GM23338 (cell line): ENCODE measurements at regions not wholly inside any gene's neighbourhood (a gene's known extent, or its start where the extent isn't known, plus 50 kb on each side); places are given as distances from the start of the nearest gene placed in this dataset.

ENCODE experiments used
- ATAC-seq: fragments of 200-7000 bp; cut with Tn5 transposase; 3 replicates; pipeline ENCODE4 v1.9.1; 2020
- DNase-seq: peaks from one replicate; pipeline ENCODE4 v3.0.0-alpha.2; 2015; ENCODE audit warnings: low spot score
- H2AFZ ChIP-seq: fragments of 200-600 bp; sonication (generic); 2 replicates; pipeline ENCODE4 v1.8.0; 2016; ENCODE audit warnings: antibody characterized with exemption, mild to moderate bottlenecking, moderate library complexity
- H3F3A ChIP-seq: fragments of 200-600 bp; sonication (generic); replicated peaks from 2 replicates; pipeline ENCODE4 v1.8.0; 2017; ENCODE audit warnings: antibody characterized with exemption, mixed run types, low read depth
- H3K27ac ChIP-seq: fragments of 200-600 bp; sonication (generic); 2 replicates; pipeline ENCODE4 v1.6.1; 2016; ENCODE audit warnings: low read depth
- H3K27me3 ChIP-seq: fragments of 200-600 bp; sonication (generic); 2 replicates; pipeline ENCODE4 v1.8.0; 2016; ENCODE audit warnings: mild to moderate bottlenecking, mixed run types, moderate library complexity; ENCODE audit not compliant: insufficient read depth
- H3K36me3 ChIP-seq: fragments of 200-600 bp; sonication (generic); 2 replicates; pipeline ENCODE4 v1.8.0; 2016; ENCODE audit warnings: mild to moderate bottlenecking; ENCODE audit not compliant: insufficient read depth
- H3K4me1 ChIP-seq: fragments of 200-600 bp; sonication (generic); 2 replicates; pipeline ENCODE4 v1.8.0; 2016; ENCODE audit warnings: mild to moderate bottlenecking, moderate library complexity; ENCODE audit not compliant: insufficient read depth
- H3K4me2 ChIP-seq: fragments of 200-600 bp; sonication (generic); 2 replicates; pipeline ENCODE4 v1.7.1; 2017; ENCODE audit warnings: mixed run types
- H3K4me3 ChIP-seq: fragments of 200-600 bp; sonication (generic); 2 replicates; pipeline ENCODE4 v1.6.1; 2016; ENCODE audit warnings: mixed run types
- H3K79me2 ChIP-seq: fragments of 200-600 bp; sonication (generic); replicated peaks from 2 replicates; pipeline ENCODE4 v1.8.0; 2017; ENCODE audit warnings: mild to moderate bottlenecking; ENCODE audit not compliant: insufficient read depth
- H3K9me2 ChIP-seq: fragments of 200-600 bp; sonication (generic); 2 replicates; pipeline ENCODE4 v1.8.0; 2017; ENCODE audit not compliant: insufficient read depth
- H4K20me1 ChIP-seq: fragments of 200-600 bp; sonication (generic); replicated peaks from 2 replicates; pipeline ENCODE4 v1.8.0; 2017; ENCODE audit warnings: mild to moderate bottlenecking; ENCODE audit not compliant: insufficient read depth
- H3K27ac Mint-ChIP-seq: 2 replicates; pipeline ENCODE4 v1.8.0; 2020; ENCODE audit warnings: inconsistent platforms, mild to moderate bottlenecking, moderate library complexity, mixed read lengths
- H3K27me3 Mint-ChIP-seq: 3 replicates; pipeline ENCODE4 v1.8.0; 2022; ENCODE audit warnings: low read depth, mild to moderate bottlenecking, moderate library complexity, mixed read lengths, inconsistent platforms; ENCODE audit not compliant: insufficient read depth, poor library complexity
- H3K36me3 Mint-ChIP-seq: 3 replicates; pipeline ENCODE4 v1.8.0; 2021; ENCODE audit warnings: low read depth, mild to moderate bottlenecking, inconsistent platforms, moderate library complexity, mixed read lengths
- H3K4me1 Mint-ChIP-seq: 3 replicates; pipeline ENCODE4 v1.8.0; 2020; ENCODE audit warnings: mild to moderate bottlenecking, inconsistent platforms, mixed read lengths
- H3K4me3 Mint-ChIP-seq: 3 replicates; pipeline ENCODE4 v1.8.0; 2021; ENCODE audit warnings: moderate library complexity, mild to moderate bottlenecking, inconsistent platforms, mixed read lengths
- H3K9me3 Mint-ChIP-seq: 3 replicates; pipeline ENCODE4 v1.8.0; 2020; ENCODE audit warnings: moderate library complexity, mild to moderate bottlenecking, inconsistent platforms, mixed read lengths
- CREB1 ChIP-seq: fragments of 250-450 bp; sonication (Bioruptor Pico); IDR thresholded peaks from 2 replicates; pipeline ENCODE4 v1.5.0; 2020; ENCODE audit warnings: low read depth, mild to moderate bottlenecking, moderate library complexity
- EZH2 ChIP-seq: fragments of 200-600 bp; sonication (generic); IDR thresholded peaks from one replicate; pipeline ENCODE4 v1.8.0; 2017; ENCODE audit warnings: antibody characterized with exemption, mild to moderate bottlenecking, low read depth; ENCODE audit not compliant: unreplicated experiment
- EZH2phosphoT487 ChIP-seq: fragments of 200-600 bp; sonication (generic); IDR thresholded peaks from one replicate; pipeline ENCODE4 v1.8.1; 2018; ENCODE audit warnings: antibody characterized with exemption; ENCODE audit not compliant: unreplicated experiment
- JUNB ChIP-seq: IDR thresholded peaks from one replicate; pipeline ENCODE4 v1.6.1; 2016; ENCODE audit warnings: antibody characterized with exemption; ENCODE audit not compliant: unreplicated experiment
- NANOG ChIP-seq: IDR thresholded peaks from 2 replicates; pipeline ENCODE4 v1.6.1; 2016; ENCODE audit warnings: antibody characterized with exemption, borderline replicate concordance
- POLR2AphosphoS5 ChIP-seq: IDR thresholded peaks from 2 replicates; pipeline ENCODE4 v1.6.1; 2016; ENCODE audit warnings: antibody characterized with exemption, low read depth
- STAT1 ChIP-seq: IDR thresholded peaks from one replicate; pipeline ENCODE4 v1.6.1; 2016; ENCODE audit warnings: antibody characterized with exemption; ENCODE audit not compliant: unreplicated experiment
- ZNF114 ChIP-seq: fragments of 250-450 bp; sonication (Bioruptor Pico); IDR thresholded peaks from 2 replicates; pipeline ENCODE4 v1.5.0; 2020; ENCODE audit warnings: mild to moderate bottlenecking, moderate library complexity
- ZNF331 ChIP-seq: fragments of 250-450 bp; sonication (Bioruptor Pico); IDR thresholded peaks from 2 replicates; pipeline ENCODE4 v1.5.0; 2020; ENCODE audit warnings: low read depth, mild to moderate bottlenecking, moderate library complexity
- TF ChIP-seq, protein P1 (sequence below), 2 experiments: fragments of 200-600 bp in 1 of 2; sonication (generic) in 1 of 2; conservative IDR thresholded peaks; 2 replicates each; pipeline versions ENCODE4 v1.5.1 to v1.6.1; 2016 to 2017; ENCODE audit warnings: antibody characterized with exemption in 2 of 2, low read depth in 2 of 2, mild to moderate bottlenecking in 2 of 2, moderate library complexity in 1 of 2
- TF ChIP-seq, protein P2 (sequence below): IDR thresholded peaks from one replicate; pipeline ENCODE4 v1.6.1; 2018; ENCODE audit warnings: antibody characterized with exemption; ENCODE audit not compliant: unreplicated experiment
- TF ChIP-seq, protein P3 (sequence below): fragments of 250-450 bp; sonication (Bioruptor Pico); IDR thresholded peaks from 2 replicates; pipeline ENCODE4 v1.5.0; 2020; ENCODE audit warnings: mild to moderate bottlenecking, moderate library complexity
- TF ChIP-seq, protein P4 (sequence below): IDR thresholded peaks from 2 replicates; pipeline ENCODE4 v1.6.1; 2016; ENCODE audit warnings: antibody characterized with exemption

DNA sequence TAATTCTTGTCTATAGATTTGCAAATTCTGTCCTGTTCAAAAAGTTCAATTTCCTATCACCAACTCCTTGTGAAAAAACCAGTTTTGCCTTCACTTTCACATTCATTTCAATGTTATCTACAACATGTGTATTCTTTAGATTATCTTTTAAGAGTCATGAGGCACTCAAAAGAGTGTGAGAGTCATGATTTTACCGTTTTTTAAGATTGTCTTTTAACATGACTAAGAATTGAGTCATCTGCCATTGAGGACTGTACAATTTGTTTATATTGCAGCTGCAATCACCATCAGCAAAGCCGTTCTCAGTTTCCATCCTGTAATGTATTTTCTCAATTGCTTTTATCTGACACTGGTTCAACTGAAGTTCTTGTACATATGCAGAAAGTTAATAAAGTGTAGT, 275.8 kb downstream of the LNPK start:
- H3K36me3 ChIP-seq, result no peaks in the 10 kb centered on the region
- no peak overlapping the region for H3K27ac ChIP-seq
- H3K27me3 ChIP-seq, result no peaks in the 10 kb centered on the region
- H3K4me1 ChIP-seq, result no peaks in the 10 kb centered on the region
- ATAC-seq (no peak), DNase-seq (no peak)
- H4K20me1 ChIP-seq, result no peaks in the 10 kb centered on the region
- Mint-ChIP-seq H3K9me3 (no peaks in the 10 kb centered on the region; the same call in 2 of the 3 replicates), H3K4me3 (no peak overlapping the region), H3K4me1 (no peaks in the 10 kb centered on the region), H3K36me3 (no peaks in the 10 kb centered on the region), H3K27me3 (no peaks in the 10 kb centered on the region), H3K27ac (no peak overlapping the region)
- H3K9me2 ChIP-seq, result peaks cover 8% of the 10 kb centered on the region; the same call in 1 of the 2 replicates
- H2AFZ ChIP-seq, result no peak overlapping the region
- TF ChIP-seq EZH2 (no peak), NANOG (no peak), ZNF331 (CRISPR knock-in tag) (no peak), JUNB (no peak), EZH2phosphoT487 (no peak), ZNF114 (CRISPR knock-in tag) (no peak), STAT1 (no peak), CREB1 (CRISPR knock-in tag) (no peak), POLR2AphosphoS5 (no peak)
- TF ChIP-seq, protein P1, sequence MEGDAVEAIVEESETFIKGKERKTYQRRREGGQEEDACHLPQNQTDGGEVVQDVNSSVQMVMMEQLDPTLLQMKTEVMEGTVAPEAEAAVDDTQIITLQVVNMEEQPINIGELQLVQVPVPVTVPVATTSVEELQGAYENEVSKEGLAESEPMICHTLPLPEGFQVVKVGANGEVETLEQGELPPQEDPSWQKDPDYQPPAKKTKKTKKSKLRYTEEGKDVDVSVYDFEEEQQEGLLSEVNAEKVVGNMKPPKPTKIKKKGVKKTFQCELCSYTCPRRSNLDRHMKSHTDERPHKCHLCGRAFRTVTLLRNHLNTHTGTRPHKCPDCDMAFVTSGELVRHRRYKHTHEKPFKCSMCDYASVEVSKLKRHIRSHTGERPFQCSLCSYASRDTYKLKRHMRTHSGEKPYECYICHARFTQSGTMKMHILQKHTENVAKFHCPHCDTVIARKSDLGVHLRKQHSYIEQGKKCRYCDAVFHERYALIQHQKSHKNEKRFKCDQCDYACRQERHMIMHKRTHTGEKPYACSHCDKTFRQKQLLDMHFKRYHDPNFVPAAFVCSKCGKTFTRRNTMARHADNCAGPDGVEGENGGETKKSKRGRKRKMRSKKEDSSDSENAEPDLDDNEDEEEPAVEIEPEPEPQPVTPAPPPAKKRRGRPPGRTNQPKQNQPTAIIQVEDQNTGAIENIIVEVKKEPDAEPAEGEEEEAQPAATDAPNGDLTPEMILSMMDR (conservative IDR thresholded peaks at IDR 0.05; ENCODE audit: low read depth in 2 of 2), result no peak
- TF ChIP-seq, protein P2, sequence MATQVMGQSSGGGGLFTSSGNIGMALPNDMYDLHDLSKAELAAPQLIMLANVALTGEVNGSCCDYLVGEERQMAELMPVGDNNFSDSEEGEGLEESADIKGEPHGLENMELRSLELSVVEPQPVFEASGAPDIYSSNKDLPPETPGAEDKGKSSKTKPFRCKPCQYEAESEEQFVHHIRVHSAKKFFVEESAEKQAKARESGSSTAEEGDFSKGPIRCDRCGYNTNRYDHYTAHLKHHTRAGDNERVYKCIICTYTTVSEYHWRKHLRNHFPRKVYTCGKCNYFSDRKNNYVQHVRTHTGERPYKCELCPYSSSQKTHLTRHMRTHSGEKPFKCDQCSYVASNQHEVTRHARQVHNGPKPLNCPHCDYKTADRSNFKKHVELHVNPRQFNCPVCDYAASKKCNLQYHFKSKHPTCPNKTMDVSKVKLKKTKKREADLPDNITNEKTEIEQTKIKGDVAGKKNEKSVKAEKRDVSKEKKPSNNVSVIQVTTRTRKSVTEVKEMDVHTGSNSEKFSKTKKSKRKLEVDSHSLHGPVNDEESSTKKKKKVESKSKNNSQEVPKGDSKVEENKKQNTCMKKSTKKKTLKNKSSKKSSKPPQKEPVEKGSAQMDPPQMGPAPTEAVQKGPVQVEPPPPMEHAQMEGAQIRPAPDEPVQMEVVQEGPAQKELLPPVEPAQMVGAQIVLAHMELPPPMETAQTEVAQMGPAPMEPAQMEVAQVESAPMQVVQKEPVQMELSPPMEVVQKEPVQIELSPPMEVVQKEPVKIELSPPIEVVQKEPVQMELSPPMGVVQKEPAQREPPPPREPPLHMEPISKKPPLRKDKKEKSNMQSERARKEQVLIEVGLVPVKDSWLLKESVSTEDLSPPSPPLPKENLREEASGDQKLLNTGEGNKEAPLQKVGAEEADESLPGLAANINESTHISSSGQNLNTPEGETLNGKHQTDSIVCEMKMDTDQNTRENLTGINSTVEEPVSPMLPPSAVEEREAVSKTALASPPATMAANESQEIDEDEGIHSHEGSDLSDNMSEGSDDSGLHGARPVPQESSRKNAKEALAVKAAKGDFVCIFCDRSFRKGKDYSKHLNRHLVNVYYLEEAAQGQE, result no peak
- TF ChIP-seq, protein P3, sequence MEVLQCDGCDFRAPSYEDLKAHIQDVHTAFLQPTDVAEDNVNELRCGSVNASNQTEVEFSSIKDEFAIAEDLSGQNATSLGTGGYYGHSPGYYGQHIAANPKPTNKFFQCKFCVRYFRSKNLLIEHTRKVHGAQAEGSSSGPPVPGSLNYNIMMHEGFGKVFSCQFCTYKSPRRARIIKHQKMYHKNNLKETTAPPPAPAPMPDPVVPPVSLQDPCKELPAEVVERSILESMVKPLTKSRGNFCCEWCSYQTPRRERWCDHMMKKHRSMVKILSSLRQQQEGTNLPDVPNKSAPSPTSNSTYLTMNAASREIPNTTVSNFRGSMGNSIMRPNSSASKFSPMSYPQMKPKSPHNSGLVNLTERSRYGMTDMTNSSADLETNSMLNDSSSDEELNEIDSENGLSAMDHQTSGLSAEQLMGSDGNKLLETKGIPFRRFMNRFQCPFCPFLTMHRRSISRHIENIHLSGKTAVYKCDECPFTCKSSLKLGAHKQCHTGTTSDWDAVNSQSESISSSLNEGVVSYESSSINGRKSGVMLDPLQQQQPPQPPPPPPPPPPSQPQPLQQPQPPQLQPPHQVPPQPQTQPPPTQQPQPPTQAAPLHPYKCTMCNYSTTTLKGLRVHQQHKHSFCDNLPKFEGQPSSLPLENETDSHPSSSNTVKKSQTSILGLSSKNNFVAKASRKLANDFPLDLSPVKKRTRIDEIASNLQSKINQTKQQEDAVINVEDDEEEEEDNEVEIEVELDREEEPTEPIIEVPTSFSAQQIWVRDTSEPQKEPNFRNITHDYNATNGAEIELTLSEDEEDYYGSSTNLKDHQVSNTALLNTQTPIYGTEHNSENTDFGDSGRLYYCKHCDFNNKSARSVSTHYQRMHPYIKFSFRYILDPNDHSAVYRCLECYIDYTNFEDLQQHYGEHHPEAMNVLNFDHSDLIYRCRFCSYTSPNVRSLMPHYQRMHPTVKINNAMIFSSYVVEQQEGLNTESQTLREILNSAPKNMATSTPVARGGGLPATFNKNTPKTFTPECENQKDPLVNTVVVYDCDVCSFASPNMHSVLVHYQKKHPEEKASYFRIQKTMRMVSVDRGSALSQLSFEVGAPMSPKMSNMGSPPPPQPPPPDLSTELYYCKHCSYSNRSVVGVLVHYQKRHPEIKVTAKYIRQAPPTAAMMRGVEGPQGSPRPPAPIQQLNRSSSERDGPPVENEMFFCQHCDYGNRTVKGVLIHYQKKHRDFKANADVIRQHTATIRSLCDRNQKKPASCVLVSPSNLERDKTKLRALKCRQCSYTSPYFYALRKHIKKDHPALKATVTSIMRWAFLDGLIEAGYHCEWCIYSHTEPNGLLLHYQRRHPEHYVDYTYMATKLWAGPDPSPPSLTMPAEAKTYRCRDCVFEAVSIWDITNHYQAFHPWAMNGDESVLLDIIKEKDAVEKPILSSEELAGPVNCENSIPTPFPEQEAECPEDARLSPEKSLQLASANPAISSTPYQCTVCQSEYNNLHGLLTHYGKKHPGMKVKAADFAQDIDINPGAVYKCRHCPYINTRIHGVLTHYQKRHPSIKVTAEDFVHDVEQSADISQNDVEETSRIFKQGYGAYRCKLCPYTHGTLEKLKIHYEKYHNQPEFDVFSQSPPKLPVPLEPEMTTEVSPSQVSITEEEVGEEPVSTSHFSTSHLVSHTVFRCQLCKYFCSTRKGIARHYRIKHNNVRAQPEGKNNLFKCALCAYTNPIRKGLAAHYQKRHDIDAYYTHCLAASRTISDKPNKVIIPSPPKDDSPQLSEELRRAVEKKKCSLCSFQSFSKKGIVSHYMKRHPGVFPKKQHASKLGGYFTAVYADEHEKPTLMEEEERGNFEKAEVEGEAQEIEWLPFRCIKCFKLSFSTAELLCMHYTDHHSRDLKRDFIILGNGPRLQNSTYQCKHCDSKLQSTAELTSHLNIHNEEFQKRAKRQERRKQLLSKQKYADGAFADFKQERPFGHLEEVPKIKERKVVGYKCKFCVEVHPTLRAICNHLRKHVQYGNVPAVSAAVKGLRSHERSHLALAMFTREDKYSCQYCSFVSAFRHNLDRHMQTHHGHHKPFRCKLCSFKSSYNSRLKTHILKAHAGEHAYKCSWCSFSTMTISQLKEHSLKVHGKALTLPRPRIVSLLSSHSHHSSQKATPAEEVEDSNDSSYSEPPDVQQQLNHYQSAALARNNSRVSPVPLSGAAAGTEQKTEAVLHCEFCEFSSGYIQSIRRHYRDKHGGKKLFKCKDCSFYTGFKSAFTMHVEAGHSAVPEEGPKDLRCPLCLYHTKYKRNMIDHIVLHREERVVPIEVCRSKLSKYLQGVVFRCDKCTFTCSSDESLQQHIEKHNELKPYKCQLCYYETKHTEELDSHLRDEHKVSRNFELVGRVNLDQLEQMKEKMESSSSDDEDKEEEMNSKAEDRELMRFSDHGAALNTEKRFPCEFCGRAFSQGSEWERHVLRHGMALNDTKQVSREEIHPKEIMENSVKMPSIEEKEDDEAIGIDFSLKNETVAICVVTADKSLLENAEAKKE (CRISPR knock-in tag), result no peak
- TF ChIP-seq, protein P4, sequence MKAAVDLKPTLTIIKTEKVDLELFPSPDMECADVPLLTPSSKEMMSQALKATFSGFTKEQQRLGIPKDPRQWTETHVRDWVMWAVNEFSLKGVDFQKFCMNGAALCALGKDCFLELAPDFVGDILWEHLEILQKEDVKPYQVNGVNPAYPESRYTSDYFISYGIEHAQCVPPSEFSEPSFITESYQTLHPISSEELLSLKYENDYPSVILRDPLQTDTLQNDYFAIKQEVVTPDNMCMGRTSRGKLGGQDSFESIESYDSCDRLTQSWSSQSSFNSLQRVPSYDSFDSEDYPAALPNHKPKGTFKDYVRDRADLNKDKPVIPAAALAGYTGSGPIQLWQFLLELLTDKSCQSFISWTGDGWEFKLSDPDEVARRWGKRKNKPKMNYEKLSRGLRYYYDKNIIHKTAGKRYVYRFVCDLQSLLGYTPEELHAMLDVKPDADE, result no peak
- no peaks in the 10 kb centered on the region for H3F3A ChIP-seq
- no peak overlapping the region for H3K4me2 ChIP-seq
- no peaks in the 10 kb centered on the region for H3K79me2 ChIP-seq
- H3K4me3 ChIP-seq, result no peak overlapping the region
